Fibroblast of lung (primary cell): ENCODE measurements at regions not wholly inside any gene's neighbourhood (a gene's known extent, or its start where the extent isn't known, plus 50 kb on each side); places are given as distances from the start of the nearest gene placed in this dataset.

Experiments used
- DNase-seq, 2 donors: peaks; one replicate each; pipeline versions ENCODE4 v3.0.0 to v3.0.0-alpha.2; 2010; ENCODE audit warnings: low read depth in 2 of 2
- H2AFZ ChIP-seq: 2 replicates; pipeline ENCODE4 v1.5.1; 2012; ENCODE audit warnings: low read length, control low read depth, inconsistent platforms
- H3K27ac ChIP-seq: 2 replicates; pipeline ENCODE4 v1.5.1; 2011; ENCODE audit warnings: low read length, control low read depth; ENCODE audit not compliant: insufficient read depth
- H3K27me3 ChIP-seq: 2 replicates; pipeline ENCODE4 v1.5.1; 2011; ENCODE audit warnings: mild to moderate bottlenecking, low read length; ENCODE audit not compliant: control insufficient read depth, insufficient read depth
- H3K36me3 ChIP-seq: 2 replicates; pipeline ENCODE4 v1.5.1; 2011; ENCODE audit warnings: low read length; ENCODE audit not compliant: control insufficient read depth, insufficient read depth
- H3K4me1 ChIP-seq: 2 replicates; pipeline ENCODE4 v1.5.1; 2011; ENCODE audit warnings: low read length; ENCODE audit not compliant: control insufficient read depth, insufficient read depth; ENCODE audit errors: extremely low read depth
- H3K4me2 ChIP-seq: 2 replicates; pipeline ENCODE4 v1.5.1; 2011; ENCODE audit warnings: low read length, control low read depth; ENCODE audit not compliant: insufficient read depth; ENCODE audit errors: extremely low read depth
- H3K4me3 ChIP-seq, 4 experiments: fragments of 200-600 bp in 1 of 4; sonication (generic) in 1 of 4; replicated peaks in 1 of 4; 2 replicates each; pipeline ENCODE4 v1.5.1; 2011 to 2016; ENCODE audit warnings: low read length in 4 of 4, low read depth in 3 of 4, mild to moderate bottlenecking in 3 of 4, control low read depth in 2 of 4, inconsistent platforms in 1 of 4, mixed read lengths in 1 of 4; ENCODE audit not compliant: insufficient read depth in 1 of 4; ENCODE audit errors: control extremely low read depth in 1 of 4
- H3K79me2 ChIP-seq: 2 replicates; pipeline ENCODE4 v1.5.1; 2012; ENCODE audit warnings: mild to moderate bottlenecking, low read length, inconsistent platforms; ENCODE audit not compliant: control insufficient read depth, insufficient read depth
- H3K9ac ChIP-seq: 2 replicates; pipeline ENCODE4 v1.5.1; 2011; ENCODE audit warnings: mild to moderate bottlenecking, low read length, control low read depth; ENCODE audit not compliant: insufficient read depth
- H3K9me3 ChIP-seq: 2 replicates; pipeline ENCODE4 v1.5.1; 2012; ENCODE audit warnings: low read depth, low read length; ENCODE audit not compliant: control insufficient read depth, insufficient read depth
- H4K20me1 ChIP-seq: 2 replicates; pipeline ENCODE4 v1.5.1; 2011; ENCODE audit warnings: low read length; ENCODE audit not compliant: control insufficient read depth, insufficient read depth; ENCODE audit errors: extremely low read depth
- CTCF ChIP-seq, 2 donors: IDR thresholded peaks in 1 of 2; conservative IDR thresholded peaks in 1 of 2; 1 replicate in 1 of 2; 2 replicates in 1 of 2; pipeline ENCODE4 v1.5.1; 2011 to 2012; ENCODE audit warnings: low read length in 2 of 2, control low read depth in 1 of 2, inconsistent platforms in 1 of 2, low read depth in 1 of 2, mild to moderate bottlenecking in 1 of 2
- EZH2 ChIP-seq: IDR thresholded peaks from 2 replicates; pipeline ENCODE4 v1.5.1; 2012; ENCODE audit warnings: low read length, control low read depth, mild to moderate bottlenecking; ENCODE audit errors: missing control alignments

GRCh38 chr3:191702121-191702520 is 241.2 kb downstream of the PYDC2 start:
- Histone ChIP-seq H3K9ac (no peak overlapping the region), H3K4me3 (no peak overlapping the region), H4K20me1 (no peaks in the 10 kb centered on the region), H3K9me3 (no peaks in the 10 kb centered on the region), H3K4me1 (no peaks in the 10 kb centered on the region), H2AFZ (no peak overlapping the region), H3K79me2 (no peaks in the 10 kb centered on the region), H3K36me3 (no peaks in the 10 kb centered on the region), H3K27ac (no peak overlapping the region), H3K4me2 (no peak overlapping the region), H3K27me3 (no peaks in the 10 kb centered on the region)
- no peak for DNase-seq
- no peak for TF ChIP-seq CTCF (conservative IDR thresholded peaks at IDR 0.05 in 1 of 2, IDR thresholded peaks at IDR 0.05 in 1 of 2; ENCODE audit: low read depth in 1 of 2, low read length in 2 of 2)
- no peak for TF ChIP-seq EZH2

GRCh38 chr3:191707817-191708216 is 246.9 kb downstream of the PYDC2 start:
- Histone ChIP-seq H3K79me2 (no peaks in the 10 kb centered on the region), H3K9me3 (no peaks in the 10 kb centered on the region), H3K4me3 (no peak overlapping the region), H3K4me2 (no peak overlapping the region), H2AFZ (no peak overlapping the region), H3K36me3 (no peaks in the 10 kb centered on the region), H3K27ac (no peak overlapping the region), H3K4me1 (no peaks in the 10 kb centered on the region), H3K9ac (no peak overlapping the region), H4K20me1 (no peaks in the 10 kb centered on the region), H3K27me3 (no peaks in the 10 kb centered on the region)
- DNase-seq: no peak
- no peak for TF ChIP-seq EZH2

- no peak overlapping the region for H2AFZ ChIP-seq
- H3K4me3 ChIP-seq: no peak overlapping the region
- no peaks in the 10 kb centered on the region for H3K79me2 ChIP-seq
- H3K9me3 ChIP-seq: no peaks in the 10 kb centered on the region
- H3K4me1 ChIP-seq: no peaks in the 10 kb centered on the region
- no peaks in the 10 kb centered on the region for H4K20me1 ChIP-seq
- no peaks in the 10 kb centered on the region for H3K27me3 ChIP-seq
- no peak for DNase-seq
- no peak overlapping the region for H3K9ac ChIP-seq
- no peaks in the 10 kb centered on the region for H3K36me3 ChIP-seq
- no peak overlapping the region for H3K27ac ChIP-seq
- H3K4me2 ChIP-seq: no peak overlapping the region
- no peak for TF ChIP-seq EZH2
- no peak for TF ChIP-seq CTCF (conservative IDR thresholded peaks at IDR 0.05 in 1 of 2, IDR thresholded peaks at IDR 0.05 in 1 of 2; ENCODE audit: low read depth in 1 of 2, low read length in 2 of 2)
Measured at GRCh38 chr3:191715585-191715984, 254.6 kb downstream of the PYDC2 start.
